Esophagus squamous epithelium (tissue), 4 donors: ENCODE measurements at regions not wholly inside any gene's neighbourhood (a gene's known extent, or its start where the extent isn't known, plus 50 kb on each side); places are given as distances from the start of the nearest gene placed in this dataset.

Experiments
- POLR2A ChIP-seq, 4 donors: fragments of 450-650 bp; IDR thresholded peaks; one replicate each; pipeline ENCODE4 v1.6.1; 2017; ENCODE audit warnings: antibody characterized with exemption in 4 of 4, mild to moderate bottlenecking in 4 of 4, moderate library complexity in 3 of 4
- TF ChIP-seq, protein P1 (sequence below), 6 experiments: fragments of 450-650 bp in 4 of 6; fragments of 200-600 bp in 2 of 6; sonication (generic) in 2 of 6; IDR thresholded peaks; one replicate each; pipeline ENCODE4 v1.5.1; 2016 to 2019; ENCODE audit warnings: antibody characterized with exemption in 6 of 6, mild to moderate bottlenecking in 4 of 6, moderate library complexity in 4 of 6

GRCh38 chr15:97691799-97692198 lies 268.7 kb upstream of the ARRDC4 start:
- TF ChIP-seq POLR2A (IDR thresholded peaks at IDR 0.05), result no peak
- TF ChIP-seq, protein P1, sequence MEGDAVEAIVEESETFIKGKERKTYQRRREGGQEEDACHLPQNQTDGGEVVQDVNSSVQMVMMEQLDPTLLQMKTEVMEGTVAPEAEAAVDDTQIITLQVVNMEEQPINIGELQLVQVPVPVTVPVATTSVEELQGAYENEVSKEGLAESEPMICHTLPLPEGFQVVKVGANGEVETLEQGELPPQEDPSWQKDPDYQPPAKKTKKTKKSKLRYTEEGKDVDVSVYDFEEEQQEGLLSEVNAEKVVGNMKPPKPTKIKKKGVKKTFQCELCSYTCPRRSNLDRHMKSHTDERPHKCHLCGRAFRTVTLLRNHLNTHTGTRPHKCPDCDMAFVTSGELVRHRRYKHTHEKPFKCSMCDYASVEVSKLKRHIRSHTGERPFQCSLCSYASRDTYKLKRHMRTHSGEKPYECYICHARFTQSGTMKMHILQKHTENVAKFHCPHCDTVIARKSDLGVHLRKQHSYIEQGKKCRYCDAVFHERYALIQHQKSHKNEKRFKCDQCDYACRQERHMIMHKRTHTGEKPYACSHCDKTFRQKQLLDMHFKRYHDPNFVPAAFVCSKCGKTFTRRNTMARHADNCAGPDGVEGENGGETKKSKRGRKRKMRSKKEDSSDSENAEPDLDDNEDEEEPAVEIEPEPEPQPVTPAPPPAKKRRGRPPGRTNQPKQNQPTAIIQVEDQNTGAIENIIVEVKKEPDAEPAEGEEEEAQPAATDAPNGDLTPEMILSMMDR (IDR thresholded peaks at IDR 0.05), result no peak
